H1 (cell line): ENCODE measurements at regions not wholly inside any gene's neighbourhood (a gene's known extent, or its start where the extent isn't known, plus 50 kb on each side); places are given as distances from the start of the nearest gene placed in this dataset.

ENCODE experiments used
- CTCF ChIA-PET: fragments of 300-600 bp; sonication (Branson Sonifier 250); formaldehyde crosslinking; loops from one replicate; lab custom pipeline; 2021; ENCODE audit not compliant: partially characterized antibody; lab: Charles Lee
- POLR2A ChIA-PET: fragments of 300-600 bp; sonication (Branson Sonifier 250); formaldehyde crosslinking; loops from one replicate; lab custom pipeline; 2021; ENCODE audit warnings: inconsistent platforms; ENCODE audit not compliant: partially characterized antibody; lab: Charles Lee
- DNase-seq, 2 experiments: peaks; one replicate each; pipeline versions ENCODE4 v3.0.0 to v3.0.0-alpha.2; 2010 to 2022; ENCODE audit warnings: low spot score in 2 of 2, low read depth in 1 of 2, mixed read lengths in 1 of 2
- FAIRE-seq: peaks from 2 replicates; lab custom pipeline; 2011; peaks lifted over from hg19 to GRCh38; lab: Jason Lieb, UNC
- H2AFZ ChIP-seq: 2 replicates; pipeline ENCODE4 v1.8.1; 2012; ENCODE audit warnings: low read length, inconsistent platforms
- H2AK5ac ChIP-seq: 2 replicates; pipeline ENCODE4 v1.6.1; 2013; ENCODE audit warnings: low read depth, low read length
- H2BK120ac ChIP-seq: replicated peaks from 2 replicates; pipeline ENCODE3; 2013; ENCODE audit warnings: low read depth, low read length, inconsistent platforms
- H2BK12ac ChIP-seq: 2 replicates; pipeline ENCODE4 v1.6.1; 2013; ENCODE audit warnings: low read depth, low read length
- H2BK15ac ChIP-seq: 2 replicates; pipeline ENCODE4 v1.6.1; 2013; ENCODE audit warnings: low read length
- H2BK20ac ChIP-seq: 2 replicates; pipeline ENCODE4 v1.6.1; 2013; ENCODE audit warnings: low read length
- H2BK5ac ChIP-seq: 2 replicates; pipeline ENCODE4 v1.6.1; 2013; ENCODE audit warnings: low read depth, low read length
- H3K14ac ChIP-seq: 2 replicates; pipeline ENCODE4 v1.6.1; 2013; ENCODE audit warnings: inconsistent platforms; ENCODE audit not compliant: insufficient read length
- H3K18ac ChIP-seq: 2 replicates; pipeline ENCODE4 v1.6.1; 2013; ENCODE audit warnings: low read length; ENCODE audit errors: extremely low read depth
- H3K23ac ChIP-seq: 2 replicates; pipeline ENCODE4 v1.6.1; 2013; ENCODE audit warnings: inconsistent platforms; ENCODE audit not compliant: insufficient read length
- H3K23me2 ChIP-seq: 2 replicates; pipeline ENCODE4 v1.6.1; 2013; ENCODE audit warnings: low read depth, low read length
- H3K27ac ChIP-seq: 2 replicates; pipeline ENCODE4 v1.6.1; 2011; ENCODE audit warnings: low read depth, low read length, inconsistent platforms
- H3K27me3 ChIP-seq, 4 experiments: replicated peaks in 1 of 4; 1 replicate in 1 of 4; 2 replicates in 3 of 4; pipeline versions ENCODE4 v1.6.1 to v1.8.1; 2011 to 2013; ENCODE audit warnings: low read length in 3 of 4, mild to moderate bottlenecking in 3 of 4, inconsistent platforms in 2 of 4, mixed read lengths in 2 of 4, moderate library complexity in 1 of 4; ENCODE audit not compliant: control insufficient read depth in 3 of 4, insufficient read depth in 3 of 4; ENCODE audit errors: extremely low read depth in 1 of 4
- H3K36me3 ChIP-seq, 4 experiments: 2 replicates each; pipeline versions ENCODE4 v1.6.1 to v1.8.1; 2011 to 2013; ENCODE audit warnings: mild to moderate bottlenecking in 4 of 4, low read length in 3 of 4, moderate library complexity in 2 of 4, control low read depth in 1 of 4, inconsistent platforms in 1 of 4; ENCODE audit not compliant: insufficient read depth in 4 of 4, control insufficient read depth in 2 of 4
- H3K4ac ChIP-seq: replicated peaks from 2 replicates; pipeline ENCODE3; 2013; ENCODE audit warnings: low read length, low read depth, mixed read lengths, inconsistent platforms; ENCODE audit not compliant: insufficient read length
- H3K4me1 ChIP-seq, 4 experiments: replicated peaks in 1 of 4; 1 replicate in 1 of 4; 2 replicates in 3 of 4; pipeline versions ENCODE4 v1.6.1 to v1.8.1; 2011 to 2013; ENCODE audit warnings: low read length in 3 of 4, inconsistent platforms in 2 of 4, mixed read lengths in 1 of 4; ENCODE audit not compliant: insufficient read depth in 4 of 4, control insufficient read depth in 3 of 4
- H3K4me2 ChIP-seq, 2 experiments: 2 replicates each; pipeline versions ENCODE4 v1.6.1 to v1.8.1; 2011 to 2013; ENCODE audit warnings: low read depth in 2 of 2, low read length in 2 of 2, control low read depth in 1 of 2, inconsistent platforms in 1 of 2, mild to moderate bottlenecking in 1 of 2; ENCODE audit not compliant: insufficient read depth in 1 of 2
- H3K4me3 ChIP-seq, 4 experiments: fragments of 200-600, 300-600 bp in 1 of 4; sonication (generic), shearing (Covaris generic), sonication (Bioruptor Twin) in 1 of 4; 2 replicates each; pipeline versions ENCODE4 v1.5.1 to v1.8.1; 2011 to 2016; ENCODE audit warnings: low read length in 4 of 4, low read depth in 3 of 4, control low read depth in 2 of 4, inconsistent platforms in 2 of 4, mild to moderate bottlenecking in 2 of 4, mixed read lengths in 1 of 4, moderate library complexity in 1 of 4; ENCODE audit not compliant: insufficient read depth in 2 of 4; ENCODE audit errors: extremely low read depth in 1 of 4
- H3K56ac ChIP-seq: replicated peaks from 2 replicates; pipeline ENCODE3; 2013; ENCODE audit warnings: low read depth, mild to moderate bottlenecking, mixed read lengths, low read length, inconsistent platforms; ENCODE audit not compliant: insufficient read length
- H3K79me1 ChIP-seq: 2 replicates; pipeline ENCODE4 v1.6.1; 2013; ENCODE audit warnings: low read depth, low read length, control low read depth
- H3K79me2 ChIP-seq, 2 experiments: 2 replicates each; pipeline versions ENCODE4 v1.6.1 to v1.8.1; 2012 to 2013; ENCODE audit warnings: low read length in 2 of 2, mild to moderate bottlenecking in 2 of 2, inconsistent platforms in 1 of 2; ENCODE audit not compliant: insufficient read depth in 2 of 2, control insufficient read depth in 1 of 2
- H3K9ac ChIP-seq, 4 experiments: replicated peaks in 1 of 4; 1 replicate in 1 of 4; 2 replicates in 3 of 4; pipeline versions ENCODE4 v1.6.1 to v1.8.1; 2011 to 2013; ENCODE audit warnings: low read depth in 3 of 4, low read length in 3 of 4, control low read depth in 2 of 4, mild to moderate bottlenecking in 2 of 4, moderate library complexity in 2 of 4, inconsistent platforms in 1 of 4; ENCODE audit errors: extremely low read depth in 1 of 4
- H3K9me3 ChIP-seq, 2 experiments: 2 replicates each; pipeline versions ENCODE4 v1.6.1 to v1.8.1; 2012 to 2013; ENCODE audit warnings: mild to moderate bottlenecking in 2 of 2, moderate library complexity in 2 of 2, control low read depth in 1 of 2, inconsistent platforms in 1 of 2, low read depth in 1 of 2, low read length in 1 of 2, mixed read lengths in 1 of 2; ENCODE audit not compliant: insufficient read depth in 2 of 2
- H4K20me1 ChIP-seq, 2 experiments: replicated peaks in 1 of 2; 2 replicates each; pipeline versions ENCODE3 to v1.8.1; 2011 to 2013; ENCODE audit warnings: inconsistent platforms in 2 of 2, low read length in 2 of 2, mild to moderate bottlenecking in 1 of 2; ENCODE audit not compliant: insufficient read depth in 2 of 2, control insufficient read depth in 1 of 2
- H4K5ac ChIP-seq: 2 replicates; pipeline ENCODE4 v1.6.1; 2013; ENCODE audit warnings: low read length, low read depth, mixed read lengths, inconsistent platforms; ENCODE audit not compliant: insufficient read length
- H4K8ac ChIP-seq: 2 replicates; pipeline ENCODE4 v1.8.0; 2013; ENCODE audit warnings: mild to moderate bottlenecking, moderate library complexity, low read length, inconsistent platforms; ENCODE audit not compliant: insufficient read depth; ENCODE audit errors: extremely low read depth
- H4K91ac ChIP-seq: replicated peaks from 2 replicates; pipeline ENCODE3; 2013; ENCODE audit warnings: low read length, mixed read lengths, inconsistent platforms; ENCODE audit not compliant: insufficient read length
- BCL11A ChIP-seq, 2 experiments: IDR thresholded peaks; one replicate each; pipeline ENCODE4 v1.6.1; 2011; ENCODE audit warnings: low read depth in 2 of 2, low read length in 2 of 2, mild to moderate bottlenecking in 2 of 2
- RFX5 ChIP-seq: IDR thresholded peaks from 2 replicates; pipeline ENCODE4 v1.6.1; 2011; ENCODE audit warnings: low read depth, low read length, improper control_type of control experiment, borderline replicate concordance
- WGBS, 2 experiments: shearing (Covaris generic) in 1 of 2; methylation state at CpG; one replicate each; pipeline versions ENCODE4 v1.1.6 to v1.1.7; 2013 to 2015; ENCODE audit warnings: low lambda C conversion rate in 2 of 2, mixed read lengths in 2 of 2, inconsistent platforms in 1 of 2, low coverage in 1 of 2, missing lambda C conversion rate in 1 of 2; ENCODE audit not compliant: insufficient replicate concordance in 2 of 2, insufficient coverage in 1 of 2, insufficient read length in 1 of 2; ENCODE audit errors: extremely low coverage in 1 of 2, missing lambda C conversion rate in 1 of 2; 5-methylcytosine and 5-hydroxymethylcytosine counted together

DNA sequence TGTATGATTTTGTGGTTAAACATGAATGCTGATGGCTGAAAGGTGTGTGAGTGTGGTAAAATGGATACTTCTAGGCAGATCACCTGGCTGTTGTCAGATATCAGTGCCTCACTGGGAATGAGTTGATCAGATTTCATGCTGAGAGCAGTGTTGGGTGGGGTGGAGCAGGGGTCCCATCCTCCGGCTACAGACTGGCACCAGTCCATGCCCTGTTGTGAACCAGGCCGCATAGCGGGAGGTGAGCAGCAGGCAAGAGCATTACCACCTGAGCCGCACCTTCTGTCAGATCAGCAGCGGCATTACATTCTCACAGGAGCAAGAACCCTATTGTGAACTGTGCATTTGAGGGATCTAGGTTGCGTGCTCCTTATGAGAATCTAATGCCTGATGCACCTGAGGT is 78.7 kb downstream of the GLI2 start:
- no peak overlapping the region for H4K5ac ChIP-seq
- H3K9me3 ChIP-seq, result no peaks in the 10 kb centered on the region
- peaks cover 12% of the 10 kb centered on the region for H3K79me1 ChIP-seq
- no peak overlapping the region for H3K9ac ChIP-seq
- H3K23me2 ChIP-seq, result no peaks in the 10 kb centered on the region
- no peak overlapping the region for H3K14ac ChIP-seq
- WGBS, 2 experiments, result 94% methylated on average over 6 of the region's 6 CpGs; no CpG with 5 or more reads in 1 of the 2 experiments
- H2BK12ac ChIP-seq, result no peak overlapping the region
- H2BK120ac ChIP-seq, result no peak overlapping the region
- H3K27me3 ChIP-seq, result no peaks in the 10 kb centered on the region
- peaks cover 4 to 24% of the 10 kb centered on the region in 2 experiments for H4K20me1 ChIP-seq
- no peak overlapping the region for H4K8ac ChIP-seq
- FAIRE-seq (no peak), DNase-seq (no peak)
- H3K4me1 ChIP-seq, result peaks cover 0 to 3% (median 2%) of the 10 kb centered on the region in 4 experiments; a peak in 2 of 7 replicates
- no peak overlapping the region for H2AK5ac ChIP-seq
- H4K91ac ChIP-seq, result no peak overlapping the region
- H3K18ac ChIP-seq, result no peak overlapping the region
- no peak overlapping the region for H3K4ac ChIP-seq
- ChIA-PET POLR2A (no interaction called here), CTCF (interaction anchor here (1.0 to 1.5 kb wide), 2 partner anchors 9 to 20 kb away, joined by 3 to 5 read pairs; no protein-coding TSS in a partner anchor)
- H3K23ac ChIP-seq, result no peak overlapping the region
- no peak overlapping the region for H2BK20ac ChIP-seq
- H3K56ac ChIP-seq, result no peak overlapping the region
- no peak overlapping the region for H3K4me2 ChIP-seq
- H2BK15ac ChIP-seq, result no peak overlapping the region
- H3K36me3 ChIP-seq, result peaks cover 0 to 7% (median 0%) of the 10 kb centered on the region in 4 experiments; a peak in 2 of 8 replicates
- no peak for TF ChIP-seq RFX5
- TF ChIP-seq BCL11A (IDR thresholded peaks at IDR 0.05; ENCODE audit: low read depth in 2 of 2, low read length in 2 of 2), result no peak
- H3K27ac ChIP-seq, result no peak overlapping the region
- H3K79me2 ChIP-seq, result peaks cover 0 to 11% of the 10 kb centered on the region in 2 experiments; a peak in 2 of 4 replicates
- H3K4me3 ChIP-seq, result no peak overlapping the region
- no peak overlapping the region for H2BK5ac ChIP-seq
- H2AFZ ChIP-seq, result no peak overlapping the region
